Peyer's patch (tissue), 4 donors: ENCODE measurements at regions not wholly inside any gene's neighbourhood (a gene's known extent, or its start where the extent isn't known, plus 50 kb on each side); places are given as distances from the start of the nearest gene placed in this dataset.

ENCODE experiments used
- DNase-seq, 3 donors: peaks; one replicate each; pipeline ENCODE4 v3.0.0-alpha.2; 2017 to 2019
- H3K27ac ChIP-seq, 4 donors: fragments of 200-600 bp; sonication (generic); one replicate each; pipeline ENCODE4 v1.5.1; 2016 to 2019
- H3K27me3 ChIP-seq, 2 donors: fragments of 200-600 bp; sonication (generic); one replicate each; pipeline ENCODE4 v1.5.1; 2019
- H3K36me3 ChIP-seq, 3 donors: fragments of 200-600 bp; sonication (generic); one replicate each; pipeline ENCODE4 v1.5.1; 2016 to 2019
- H3K4me1 ChIP-seq, 4 donors: fragments of 200-600 bp; sonication (generic); one replicate each; pipeline ENCODE4 v1.5.1; 2016 to 2019
- H3K4me3 ChIP-seq, 4 donors: fragments of 200-600 bp; sonication (generic); 1 replicate in 3 of 4; 2 replicates in 1 of 4; pipeline ENCODE4 v1.5.1; 2016 to 2019; ENCODE audit warnings: mild to moderate bottlenecking in 1 of 4
- H3K9me3 ChIP-seq, 4 donors: fragments of 200-600 bp; sonication (generic); one replicate each; pipeline ENCODE4 v1.5.1; 2016 to 2019; ENCODE audit warnings: mild to moderate bottlenecking in 1 of 4
- CTCF ChIP-seq, 6 experiments: fragments of 450-650 bp in 4 of 6; fragments of 200-600 bp in 2 of 6; sonication (generic) in 1 of 6; IDR thresholded peaks; one replicate each; pipeline ENCODE4 v1.5.1; 2017 to 2019; ENCODE audit warnings: antibody characterized with exemption in 6 of 6, mild to moderate bottlenecking in 3 of 6, moderate library complexity in 1 of 6
- POLR2A ChIP-seq, 2 donors: fragments of 450-650 bp; IDR thresholded peaks; one replicate each; pipeline ENCODE4 v1.5.1; 2017; ENCODE audit warnings: antibody characterized with exemption in 2 of 2, mild to moderate bottlenecking in 2 of 2, moderate library complexity in 2 of 2

GRCh38 chr7:149714081-149714909 lies 59.1 kb downstream of the ZNF467 start:
- Histone ChIP-seq H3K36me3 (no peaks in the 10 kb centered on the region), H3K4me1 (peaks cover 0 to 18% (median 8%) of the 10 kb centered on the region in 4 donors), H3K27me3 (no peaks in the 10 kb centered on the region)

GRCh38 chr7:149713731-149714068 lies 59.7 kb downstream of the ZNF467 start:
- no peak for DNase-seq
- Histone ChIP-seq H3K4me1 (peaks cover 0 to 18% (median 8%) of the 10 kb centered on the region in 4 donors), H3K36me3 (no peaks in the 10 kb centered on the region), H3K9me3 (peaks cover 0 to 9% (median 2%) of the 10 kb centered on the region in 4 donors), H3K27me3 (no peaks in the 10 kb centered on the region), H3K4me3 (peak overlapping the region in 3 of 4 donors; percentile 67 to 83 (median 77)), H3K27ac (no peak overlapping the region)
- no peak for TF ChIP-seq CTCF (IDR thresholded peaks at IDR 0.05)
- no peak for TF ChIP-seq POLR2A (IDR thresholded peaks at IDR 0.05)

More at GRCh38 chr7:149714081-149714909, 59.1 kb downstream of the ZNF467 start:
- TF ChIP-seq POLR2A (IDR thresholded peaks at IDR 0.05) (no peak), CTCF (IDR thresholded peaks at IDR 0.05) (no peak)
- Histone ChIP-seq H3K27ac (peak overlapping the region in 3 of 4 donors; percentile 68 to 77 (median 75)), H3K9me3 (peaks cover 0 to 9% (median 2%) of the 10 kb centered on the region in 4 donors), H3K4me3 (peak overlapping the region; percentile 59 to 83 (median 72))
- peak; percentile 88 to 97 (median 93) for DNase-seq

- peaks cover 0 to 18% (median 8%) of the 10 kb centered on the region in 4 donors for H3K4me1 ChIP-seq
- TF ChIP-seq CTCF (IDR thresholded peaks at IDR 0.05) (no peak), POLR2A (IDR thresholded peaks at IDR 0.05) (no peak)
- H3K27me3 ChIP-seq: no peaks in the 10 kb centered on the region
- H3K27ac ChIP-seq: no peak overlapping the region
- H3K4me3 ChIP-seq: no peak overlapping the region
- peaks cover 0 to 9% (median 2%) of the 10 kb centered on the region in 4 donors for H3K9me3 ChIP-seq
- no peak for DNase-seq
- no peaks in the 10 kb centered on the region for H3K36me3 ChIP-seq
These were observed 60.2 kb downstream of the ZNF467 start for GRCh38 chr7:149713061-149713730.

GRCh38 chr7:149708026-149708425 lies 65.4 kb downstream of the ZNF467 start:
- TF ChIP-seq CTCF (IDR thresholded peaks at IDR 0.05) (no peak), POLR2A (IDR thresholded peaks at IDR 0.05) (no peak)

GRCh38 chr7:149707448-149707886 lies 65.9 kb downstream of the ZNF467 start:
- Histone ChIP-seq H3K4me3 (no peak overlapping the region), H3K27me3 (no peaks in the 10 kb centered on the region), H3K9me3 (peaks cover 0 to 9% (median 2%) of the 10 kb centered on the region in 4 donors), H3K27ac (no peak overlapping the region), H3K4me1 (no peaks in the 10 kb centered on the region), H3K36me3 (no peaks in the 10 kb centered on the region)
- DNase-seq: no peak
- TF ChIP-seq CTCF (IDR thresholded peaks at IDR 0.05): no peak
- TF ChIP-seq POLR2A (IDR thresholded peaks at IDR 0.05): no peak

More at GRCh38 chr7:149708026-149708425, 65.4 kb downstream of the ZNF467 start:
- no peaks in the 10 kb centered on the region for H3K36me3 ChIP-seq
- no peak overlapping the region for H3K27ac ChIP-seq
- no peaks in the 10 kb centered on the region for H3K27me3 ChIP-seq
- peaks cover 0 to 9% (median 2%) of the 10 kb centered on the region in 4 donors for H3K9me3 ChIP-seq
- no peak for DNase-seq
- H3K4me1 ChIP-seq: no peaks in the 10 kb centered on the region
- H3K4me3 ChIP-seq: no peak overlapping the region
